ENCODE measurements at regions not wholly inside any gene's neighbourhood (a gene's known extent, or its start where the extent isn't known, plus 50 kb on each side); places are given as distances from the start of the nearest gene placed in this dataset.

- DNase-seq = no peak
Measured at GRCh38 chr3:44090036-44090435, 151.7 kb upstream of the TOPAZ1 start.

DNA sequence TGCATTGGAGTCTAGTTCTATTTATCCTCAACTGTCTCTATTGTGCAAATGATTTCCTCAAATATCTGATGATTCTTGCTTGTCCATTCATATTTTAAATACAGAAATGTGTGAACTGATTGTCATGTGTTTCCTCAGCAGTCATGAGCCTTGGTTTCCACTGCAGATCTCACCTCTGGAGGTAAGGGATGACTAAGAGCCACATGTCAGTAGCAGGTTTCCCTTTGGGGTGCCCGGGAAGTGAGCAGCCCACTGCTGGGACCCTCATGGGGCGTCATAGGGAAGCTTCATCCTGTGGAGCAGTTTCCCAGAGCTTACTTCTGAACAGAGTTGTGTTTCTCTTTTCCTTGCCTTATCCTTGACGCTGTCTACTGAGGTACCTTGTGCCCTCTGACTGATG, 149.2 kb upstream of the TOPAZ1 start:
- DNase-seq = no peak

GRCh38 chr3:44093531-44093930, 148.2 kb upstream of the TOPAZ1 start:
- peak; percentile 15 to 40 for DNase-seq

DNA sequence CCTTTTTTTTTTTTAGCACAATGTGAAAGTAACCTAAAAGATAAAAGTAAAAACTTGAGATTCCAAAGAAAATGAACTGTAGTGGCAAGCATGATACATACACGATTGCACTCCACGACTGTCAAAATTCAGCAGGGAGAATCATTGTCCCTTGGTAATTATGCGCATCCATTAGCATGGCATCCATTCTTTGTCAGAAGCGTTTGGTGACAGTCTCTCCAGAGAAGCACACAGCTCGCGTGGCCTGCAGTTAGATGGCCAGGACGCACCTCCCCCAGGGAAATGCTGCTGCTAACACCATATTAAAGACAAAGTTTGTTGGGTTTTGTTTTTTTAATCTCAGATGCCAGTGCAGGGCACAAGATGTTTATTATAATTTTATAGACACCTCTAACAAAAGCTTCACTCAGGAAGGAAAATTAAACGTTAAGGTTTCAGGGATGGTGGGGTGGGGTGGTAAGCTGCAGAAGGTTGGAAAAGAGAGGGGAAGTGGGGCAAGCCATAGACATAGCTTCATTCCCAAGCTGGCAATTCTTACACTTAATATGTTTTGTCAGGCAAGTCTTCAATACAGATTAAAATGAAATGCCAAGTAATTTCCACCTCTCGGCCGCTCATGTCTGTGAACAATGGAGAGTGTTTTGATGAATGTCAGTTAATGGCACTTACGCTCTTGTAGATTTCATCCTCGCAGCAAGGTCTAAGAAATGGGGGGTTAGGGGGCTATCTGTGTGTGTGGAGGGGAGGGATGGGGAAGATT, 142.8 kb upstream of the TOPAZ1 start:
- DNase-seq = no peak

- no peak for DNase-seq
Measured at GRCh38 chr3:44099566-44100297, 142.0 kb upstream of the TOPAZ1 start.

DNA sequence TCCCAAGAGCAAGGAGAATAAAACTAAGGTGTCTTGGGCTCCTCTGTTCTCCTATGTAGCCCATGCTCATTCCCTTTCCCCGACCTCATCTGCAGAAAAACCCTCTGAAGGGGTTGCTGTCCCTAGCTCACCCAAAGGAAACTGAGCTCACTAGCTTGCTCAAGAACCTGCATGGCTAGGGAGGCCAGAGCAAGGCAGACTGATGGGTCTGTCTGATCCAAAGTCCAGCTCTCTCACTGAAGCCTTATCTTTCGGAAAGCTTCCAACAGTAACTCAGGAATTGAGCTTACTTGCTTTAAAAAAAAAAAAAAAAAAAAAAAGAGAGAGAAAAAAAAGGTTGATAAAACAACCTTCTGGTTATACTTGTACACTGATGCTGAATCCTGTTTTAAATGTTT, 141.4 kb upstream of the TOPAZ1 start:
- DNase-seq = no peak

GRCh38 chr3:44104043-44104442, 137.6 kb upstream of the TOPAZ1 start:
- no peak for DNase-seq

GRCh38 chr3:44104668-44105321, 136.9 kb upstream of the TOPAZ1 start:
- no peak for DNase-seq

- DNase-seq = no peak
Measured at GRCh38 chr3:44105571-44105970, 136.1 kb upstream of the TOPAZ1 start.

DNA sequence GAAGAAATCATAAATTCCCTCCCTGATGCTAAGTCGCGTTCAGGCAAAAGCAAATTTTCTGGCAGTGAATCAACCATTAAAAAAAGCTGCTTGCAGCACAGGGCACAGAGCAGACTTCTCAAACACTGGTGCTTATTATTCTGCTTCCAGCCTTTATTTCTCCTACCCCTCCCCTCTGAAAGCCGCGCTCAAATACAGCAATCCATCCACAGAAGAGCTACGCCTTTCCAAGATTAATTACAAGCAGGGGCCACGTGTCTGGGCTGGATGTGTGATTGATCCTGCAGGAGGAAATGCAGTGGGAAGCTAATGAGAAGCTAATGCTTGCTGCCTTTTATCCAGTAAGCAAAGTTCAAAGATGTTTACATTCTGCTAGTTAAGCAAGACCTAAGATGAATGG, 134.9 kb upstream of the TOPAZ1 start:
- peak in 1 of 2 donors; percentile 4 for DNase-seq

DNA sequence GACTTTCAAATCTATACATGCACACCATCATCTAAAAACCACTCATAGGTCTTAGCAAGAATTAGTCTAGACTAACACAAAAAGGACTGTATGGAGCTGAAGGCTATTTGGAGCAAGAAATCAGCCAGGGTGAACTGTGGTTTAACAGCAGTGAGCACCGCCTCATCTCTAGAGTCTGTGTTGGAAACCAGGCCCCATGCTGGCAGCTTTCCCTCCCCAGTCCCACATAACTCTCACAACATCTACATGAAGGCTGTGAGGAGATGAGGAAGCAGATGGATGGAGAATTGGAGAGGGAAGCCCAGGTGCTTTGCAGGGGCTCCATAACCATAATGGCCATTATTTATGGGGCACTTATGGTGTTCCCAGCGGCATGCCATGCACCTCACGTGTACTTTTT, 133.2 kb upstream of the TOPAZ1 start:
- DNase-seq = no peak

GRCh38 chr3:44109771-44110361, 131.8 kb upstream of the TOPAZ1 start:
- DNase-seq = no peak

- DNase-seq = no peak
Measured at GRCh38 chr3:44110648-44111047, 131.0 kb upstream of the TOPAZ1 start.

- DNase-seq = no peak
Measured at GRCh38 chr3:44111482-44111881, 130.2 kb upstream of the TOPAZ1 start.

GRCh38 chr3:44114142-44114541, 127.5 kb upstream of the TOPAZ1 start:
- DNase-seq = no peak

DNA sequence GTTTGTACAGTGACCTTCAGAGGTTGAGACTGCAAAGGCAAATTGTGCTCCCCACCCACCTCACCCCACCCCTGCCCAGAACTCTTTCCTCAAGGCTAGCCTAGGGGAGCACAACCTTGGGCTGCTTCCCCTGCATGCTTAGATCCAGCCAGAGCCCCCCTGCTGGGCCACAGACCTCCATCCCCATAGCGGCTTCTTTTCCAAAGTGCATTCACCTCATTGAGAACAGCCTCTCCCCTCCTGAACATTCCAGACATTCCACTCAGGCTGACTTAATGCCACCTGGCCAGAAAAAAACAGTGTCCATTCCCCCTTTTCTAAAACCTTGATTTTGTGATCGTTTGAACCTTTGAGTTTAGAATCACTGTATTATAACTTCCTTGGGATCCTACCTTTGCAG, 124.4 kb upstream of the TOPAZ1 start:
- DNase-seq = no peak

DNA sequence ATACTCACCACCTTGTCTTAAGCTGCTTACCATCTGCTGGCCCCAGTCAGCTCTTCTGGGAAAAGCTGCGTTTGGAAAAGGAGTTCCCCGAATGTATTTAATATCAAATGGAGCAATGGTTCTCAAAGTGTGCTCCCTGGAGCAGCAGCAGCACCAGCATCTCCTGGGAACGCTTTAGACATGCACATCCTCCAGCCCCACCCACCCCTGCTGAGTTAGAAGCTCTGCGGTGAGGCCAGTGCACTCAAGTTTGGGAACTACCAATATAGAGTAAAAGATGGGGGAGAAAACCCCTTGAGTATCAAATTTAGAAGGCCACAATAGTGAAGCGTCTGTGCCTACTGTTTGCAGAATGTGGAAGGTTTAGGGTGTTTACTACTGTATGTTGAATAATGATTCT, 124.0 kb upstream of the TOPAZ1 start:
- no peak for DNase-seq

DNA sequence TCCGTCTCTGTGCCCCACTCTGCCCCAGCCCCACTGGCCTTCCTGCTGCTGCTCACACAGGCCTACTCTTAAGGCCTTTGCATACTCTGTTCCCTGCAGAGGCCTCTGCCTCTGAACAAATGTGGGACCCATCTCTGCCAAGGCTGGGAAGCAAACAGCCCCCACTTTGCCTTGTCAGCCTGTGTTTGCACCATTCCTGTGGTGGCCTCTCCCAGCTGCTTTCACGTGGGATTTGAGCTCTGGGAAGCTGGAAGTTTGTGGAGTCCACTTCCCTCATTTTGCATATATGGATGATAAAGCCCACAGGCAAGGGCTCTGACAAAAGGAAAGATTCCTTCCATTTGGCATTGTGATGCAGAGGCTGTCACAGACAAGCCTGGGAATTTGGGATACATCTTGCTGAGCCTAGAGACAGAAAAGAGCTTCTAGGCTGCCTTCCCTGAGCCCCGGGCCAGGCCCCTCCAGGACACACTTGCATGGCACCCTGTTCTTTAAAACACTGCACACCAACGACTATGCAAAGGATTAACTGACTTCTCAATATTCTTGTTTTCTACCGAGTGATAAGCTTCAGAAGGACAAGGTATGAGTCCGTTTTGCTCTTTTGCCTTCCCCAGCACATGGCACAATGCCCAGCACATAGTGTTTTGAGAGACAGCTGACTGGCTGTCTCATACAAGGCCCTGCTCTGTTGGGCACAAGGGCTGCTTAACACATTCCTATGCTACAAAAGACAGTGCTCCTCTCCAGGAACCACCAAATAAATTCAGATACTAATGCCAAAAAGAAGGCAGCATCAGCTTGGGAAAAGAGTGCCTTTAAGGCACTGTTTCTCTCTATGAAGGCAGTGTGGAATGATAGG, 120.7 kb upstream of the TOPAZ1 start:
- DNase-seq = no peak

DNA sequence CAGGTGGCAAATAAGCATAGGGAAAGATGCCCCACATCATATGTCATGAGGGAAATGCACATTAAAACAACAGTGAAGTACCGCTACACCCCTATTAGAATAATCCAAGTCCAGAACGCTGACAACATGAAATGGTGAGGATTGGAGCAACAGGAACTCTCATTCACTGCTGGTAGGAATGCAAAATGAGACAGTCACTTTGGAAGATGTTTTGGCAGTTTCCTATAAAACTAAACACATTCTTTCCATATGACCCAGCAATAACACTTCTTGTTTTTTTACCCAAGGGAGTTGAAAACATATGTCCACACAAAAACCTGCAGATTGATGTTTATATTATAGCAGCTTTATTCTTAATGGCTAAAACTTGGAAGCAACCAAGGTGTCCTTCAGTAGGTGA, 116.4 kb upstream of the TOPAZ1 start:
- DNase-seq = no peak

DNA sequence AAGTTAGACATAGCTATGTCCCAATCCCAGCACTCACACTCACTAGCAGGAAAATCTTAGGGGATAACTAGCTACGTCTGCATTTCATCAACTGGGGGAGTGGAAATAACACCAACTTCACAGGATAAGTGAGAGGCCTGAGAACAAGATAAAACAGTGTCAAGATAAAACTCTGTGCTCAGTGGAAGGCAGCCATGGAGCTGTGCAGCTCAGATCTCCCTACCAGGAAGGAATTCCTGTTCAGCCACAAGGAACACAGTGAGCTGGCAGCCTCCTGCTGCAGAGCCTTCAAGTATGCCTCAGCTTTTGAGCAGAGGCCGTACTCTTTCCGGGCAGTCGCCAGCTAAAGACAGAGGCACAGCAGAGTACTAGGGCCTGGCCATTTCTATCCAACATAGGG, 115.8 kb upstream of the TOPAZ1 start:
- DNase-seq = no peak

GRCh38 chr3:44128057-44128775, 113.5 kb upstream of the TOPAZ1 start:
- DNase-seq = no peak

All from right lung (tissue), 2 donors.